ENCODE measurements at regions not wholly inside any gene's neighbourhood (a gene's known extent, or its start where the extent isn't known, plus 50 kb on each side); places are given as distances from the start of the nearest gene placed in this dataset.
A peak's percentile ranks its signal among the peaks of the same experiment; 100 is the strongest.

DNA sequence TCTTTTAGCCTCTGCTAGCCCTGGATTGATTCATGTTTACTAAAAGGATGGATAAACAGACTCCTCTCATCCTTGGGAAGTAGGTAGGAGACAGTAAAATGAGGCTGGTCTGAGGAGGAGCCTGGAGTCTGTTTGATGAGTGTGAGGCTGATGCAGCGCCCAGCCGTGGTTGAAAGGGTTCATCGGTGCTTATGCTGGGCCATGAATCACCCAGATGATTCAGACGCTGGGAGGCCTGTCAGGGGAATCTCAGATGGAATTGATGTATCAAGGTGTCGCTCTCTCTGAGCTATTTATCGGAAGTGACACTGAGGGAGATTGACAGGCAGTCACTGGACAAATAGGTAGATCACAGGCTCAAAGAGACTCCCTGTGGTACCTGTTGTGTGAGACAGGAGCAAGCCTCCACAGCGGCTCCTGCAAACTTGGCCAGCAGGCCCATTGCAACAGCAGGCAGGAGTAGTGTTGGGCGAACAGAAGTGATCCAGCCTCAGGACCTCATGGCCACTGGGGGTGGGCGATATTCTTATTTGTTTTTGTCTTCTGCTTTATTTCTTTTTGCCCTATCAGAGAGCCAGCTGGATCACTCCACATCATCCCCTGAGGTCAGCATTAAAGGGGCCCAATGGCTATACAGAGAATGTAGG lies 109.9 kb upstream of the CADM1 start:
- no TSS peak for BruUV-seq (replicated peaks)
- Histone ChIP-seq H3K9me3 (ENCODE audit: control insufficient read depth, insufficient read depth, low read depth, low read length) (no peaks in the 10 kb centered on the region), H3K4me1 (ENCODE audit: control insufficient read depth, insufficient read depth, low read length) (no peaks in the 10 kb centered on the region), H3K27ac (ENCODE audit: low read length) (no peak overlapping the region), H3K36me3 (ENCODE audit: control insufficient read depth, insufficient read depth, low read length) (no peaks in the 10 kb centered on the region), H3K4me3 (ENCODE audit: low read depth in 2 of 2, low read length in 2 of 2) (no peak overlapping the region), H3K27me3 (ENCODE audit: control insufficient read depth, insufficient read depth, low read length) (no peaks in the 10 kb centered on the region)
- ChIA-PET POLR2A (no interaction called here), CTCF (no interaction called here)
- in situ Hi-C loops (cut with HindIII; ENCODE audit: low pct_unique_long_range_greater_than_20kb, low sequenced_read_pairs), result no loop called here
- no peak for ATAC-seq
- intact Hi-C loops (cut with micrococcal nuclease; ENCODE audit: unreplicated experiment), result no loop called here
- no peak for TF ChIP-seq POLR2AphosphoS5 (IDR thresholded peaks at IDR 0.05; ENCODE audit: low read depth, low read length)
- TF ChIP-seq TCF7L2 (IDR thresholded peaks at IDR 0.05; ENCODE audit: low read depth, low read length), result no peak
- no peak for TF ChIP-seq SIN3A (IDR thresholded peaks at IDR 0.05; ENCODE audit: borderline replicate concordance, insufficient read depth, low read depth, low read length)
- no peak for TF ChIP-seq CTCF (IDR thresholded peaks at IDR 0.05)
- no peak for TF ChIP-seq REST (IDR thresholded peaks at IDR 0.05; ENCODE audit: insufficient read depth in 1 of 2, low read depth in 2 of 2, low read length in 1 of 2)
- peak; percentile 46 for DNase-seq (ENCODE audit: low read depth, low spot score)

DNA sequence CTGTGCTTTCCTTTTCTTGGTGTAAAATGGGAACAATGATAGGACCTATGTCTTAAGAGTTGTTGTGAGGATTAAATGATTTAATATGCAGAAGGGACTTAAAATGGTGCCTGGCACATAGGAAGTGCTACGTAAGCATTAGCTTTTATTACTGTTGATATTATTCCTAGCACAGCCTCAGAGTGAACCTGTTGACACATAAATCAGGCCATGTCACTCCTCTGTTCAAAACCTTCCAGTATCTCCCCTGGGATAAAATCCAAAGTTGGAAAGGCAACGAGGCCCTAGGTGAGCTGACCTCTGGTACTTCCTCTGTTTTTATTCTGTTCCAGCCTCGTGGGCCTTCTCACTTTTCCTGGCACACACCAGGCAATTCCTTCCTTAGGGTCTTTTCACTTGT lies 108.8 kb upstream of the CADM1 start:
- no peaks in the 10 kb centered on the region for H3K9me3 ChIP-seq (ENCODE audit: control insufficient read depth, insufficient read depth, low read depth, low read length)
- BruUV-seq (replicated peaks), result no TSS peak
- no peak overlapping the region for H3K27ac ChIP-seq (ENCODE audit: low read length)
- H3K4me3 ChIP-seq (ENCODE audit: low read depth in 2 of 2, low read length in 2 of 2), result no peak overlapping the region
- in situ Hi-C loops (cut with HindIII; ENCODE audit: low pct_unique_long_range_greater_than_20kb, low sequenced_read_pairs) (no loop called here), intact Hi-C loops (cut with micrococcal nuclease; ENCODE audit: unreplicated experiment) (no loop called here)
- ChIA-PET CTCF (no interaction called here), POLR2A (no interaction called here)
- no peaks in the 10 kb centered on the region for H3K4me1 ChIP-seq (ENCODE audit: control insufficient read depth, insufficient read depth, low read length)
- no peaks in the 10 kb centered on the region for H3K27me3 ChIP-seq (ENCODE audit: control insufficient read depth, insufficient read depth, low read length)
- TF ChIP-seq REST (IDR thresholded peaks at IDR 0.05; ENCODE audit: insufficient read depth in 1 of 2, low read depth in 2 of 2, low read length in 1 of 2), result no peak
- TF ChIP-seq TCF7L2 (IDR thresholded peaks at IDR 0.05; ENCODE audit: low read depth, low read length), result no peak
- ATAC-seq (no peak), DNase-seq (ENCODE audit: low read depth, low spot score) (no peak)
- no peaks in the 10 kb centered on the region for H3K36me3 ChIP-seq (ENCODE audit: control insufficient read depth, insufficient read depth, low read length)
